HCEC 1CT (cell line): ENCODE measurements at regions not wholly inside any gene's neighbourhood (a gene's known extent, or its start where the extent isn't known, plus 50 kb on each side); places are given as distances from the start of the nearest gene placed in this dataset.
A peak's percentile ranks its signal among the peaks of the same experiment; 100 is the strongest.

ENCODE experiments used
- DNase-seq: peaks from one replicate; pipeline ENCODE4 v3.0.0-alpha.2; 2017

DNA sequence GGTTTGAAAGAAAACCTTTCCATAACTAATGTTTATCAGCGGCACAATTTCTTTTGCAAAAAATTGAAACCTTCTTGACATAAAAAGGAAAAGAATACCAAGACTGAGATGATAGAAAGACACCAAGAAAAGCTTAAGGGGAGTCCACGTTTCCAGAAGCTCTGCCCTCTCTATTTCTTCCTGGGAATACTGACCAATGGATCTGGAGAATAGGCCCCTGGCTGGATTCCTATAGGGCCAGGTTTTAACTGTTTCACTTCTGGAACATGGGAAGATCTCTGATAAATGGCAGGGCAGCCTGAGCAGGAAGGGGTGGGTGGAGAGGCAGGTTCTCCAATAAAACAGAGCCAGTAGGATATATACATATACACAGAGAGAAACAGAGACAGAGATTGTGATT lies 413.4 kb upstream of the JARID2 start:
- DNase-seq, result no peak

DNA sequence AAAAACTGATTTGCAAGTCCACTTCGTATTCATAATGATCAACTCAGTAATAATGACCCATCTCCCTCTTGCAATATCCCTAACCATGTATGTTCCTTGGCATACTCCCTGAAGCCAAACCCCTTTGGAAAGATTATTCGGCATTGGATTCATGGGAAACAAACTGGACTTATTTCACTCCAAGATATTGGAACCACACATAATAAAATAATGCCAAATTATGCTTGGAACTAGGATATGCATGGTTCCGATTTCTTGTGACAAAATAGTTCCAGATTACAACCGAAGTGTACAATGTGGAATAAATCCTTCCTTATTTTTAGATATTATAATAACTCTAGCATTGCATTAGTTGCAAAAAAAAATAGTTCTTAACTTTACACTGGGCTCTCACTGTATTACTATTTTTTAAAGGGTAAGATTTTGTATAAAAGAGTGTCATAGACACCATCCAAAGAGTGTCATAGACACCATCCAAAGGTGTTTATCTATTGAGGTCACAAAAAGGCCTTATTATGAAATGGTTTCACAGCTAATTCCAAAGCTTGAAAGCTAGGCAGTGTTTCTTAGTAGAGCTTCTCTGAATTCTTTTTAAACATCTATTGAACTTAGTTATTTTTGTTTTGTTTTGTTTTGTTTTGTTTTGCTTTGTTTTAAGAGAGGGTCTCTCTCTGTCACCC lies 410.9 kb upstream of the JARID2 start:
- no peak for DNase-seq

GRCh38 chr6:14837435-14837834 lies 408.4 kb upstream of the JARID2 start:
- DNase-seq, result no peak

GRCh38 chr6:14838133-14838583 lies 407.7 kb upstream of the JARID2 start:
- DNase-seq, result no peak

DNA sequence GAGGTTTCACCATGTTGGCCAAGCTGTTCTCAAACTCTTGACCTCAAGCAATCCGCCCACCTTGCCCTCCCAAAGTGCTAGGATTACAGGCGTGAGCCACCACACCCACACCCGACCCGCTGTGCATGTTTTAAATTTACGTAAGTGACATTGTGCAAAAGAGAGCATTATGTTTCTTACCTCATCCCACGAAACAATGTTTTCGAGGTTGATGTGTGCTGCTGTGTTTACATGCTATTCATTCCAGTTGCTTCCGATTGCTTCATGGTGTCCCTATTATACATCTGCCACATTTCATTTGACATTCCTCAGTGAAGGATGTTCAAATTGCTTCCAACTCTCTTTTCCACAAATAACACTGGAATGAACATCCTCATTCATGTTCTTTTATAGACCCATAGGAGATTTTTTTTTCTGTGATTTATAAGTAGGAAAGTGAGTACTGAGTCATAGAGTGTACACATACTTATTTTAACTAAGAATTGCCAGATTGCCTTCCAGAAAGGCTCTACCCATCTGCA lies 403.9 kb upstream of the JARID2 start:
- DNase-seq, result peak; percentile 99

GRCh38 chr6:14844411-14844810 lies 401.5 kb upstream of the JARID2 start:
- DNase-seq, result no peak

DNA sequence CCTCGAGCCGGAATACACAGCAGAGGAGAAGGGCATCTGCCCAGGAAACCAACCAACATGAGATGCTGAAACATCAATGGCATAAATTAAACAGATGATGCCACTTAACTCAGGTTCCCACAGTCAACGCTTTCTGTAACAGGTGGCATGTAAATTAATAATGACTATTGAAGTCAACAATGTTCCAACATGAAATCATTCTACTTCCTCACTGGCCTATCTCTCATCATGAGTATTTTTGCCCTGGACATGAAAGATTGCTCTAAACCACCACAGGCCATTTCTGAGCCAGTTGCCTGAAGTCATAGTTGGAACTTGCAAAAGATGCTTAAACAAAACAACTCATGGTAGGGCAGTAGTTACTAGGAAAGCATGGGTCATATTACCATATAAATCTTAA lies 397.9 kb upstream of the JARID2 start:
- no peak for DNase-seq

GRCh38 chr6:14849185-14849584 lies 396.7 kb upstream of the JARID2 start:
- no peak for DNase-seq

GRCh38 chr6:14851281-14851680 lies 394.6 kb upstream of the JARID2 start:
- peak; percentile 18 for DNase-seq

DNA sequence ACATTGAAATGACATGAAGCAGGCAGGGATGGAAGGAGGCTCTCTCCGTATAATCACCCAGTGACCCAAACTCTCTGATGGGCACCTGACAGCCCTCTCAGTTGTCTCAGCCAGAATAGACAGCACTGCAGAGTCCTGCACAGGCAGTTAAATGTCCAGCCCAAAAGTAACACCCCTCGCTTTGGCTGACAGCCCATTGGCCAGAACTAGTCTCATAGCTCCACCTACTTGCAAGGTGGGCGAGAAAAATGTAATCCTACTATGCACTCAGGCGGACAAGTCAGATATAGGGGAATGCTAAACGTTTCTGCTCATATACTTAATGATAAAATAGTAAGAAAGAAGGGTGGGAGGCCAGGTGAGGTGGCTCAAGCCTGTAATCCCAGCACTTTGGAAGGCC lies 393.5 kb upstream of the JARID2 start:
- no peak for DNase-seq

GRCh38 chr6:14856177-14856576 lies 389.7 kb upstream of the JARID2 start:
- DNase-seq, result no peak

DNA sequence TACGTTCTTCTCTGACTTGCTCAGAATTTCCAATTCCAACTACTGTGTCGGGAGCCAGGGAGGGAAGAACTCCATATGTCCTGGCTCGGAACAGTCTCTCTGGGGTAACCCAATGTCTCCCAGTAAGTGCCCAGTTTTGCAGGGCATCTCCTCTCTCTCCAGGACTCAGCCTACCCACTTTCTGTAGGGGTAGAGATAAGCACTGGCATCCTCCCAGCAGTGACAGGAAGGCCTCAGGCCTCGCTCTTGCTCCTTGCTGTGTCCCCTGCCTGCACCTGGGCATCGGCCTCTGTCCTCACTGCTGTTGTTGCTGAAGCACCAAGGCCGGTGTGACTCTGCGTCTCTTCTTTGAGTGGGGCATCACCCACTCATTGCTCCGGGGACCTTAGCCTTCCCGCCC lies 388.9 kb upstream of the JARID2 start:
- DNase-seq, result no peak

DNA sequence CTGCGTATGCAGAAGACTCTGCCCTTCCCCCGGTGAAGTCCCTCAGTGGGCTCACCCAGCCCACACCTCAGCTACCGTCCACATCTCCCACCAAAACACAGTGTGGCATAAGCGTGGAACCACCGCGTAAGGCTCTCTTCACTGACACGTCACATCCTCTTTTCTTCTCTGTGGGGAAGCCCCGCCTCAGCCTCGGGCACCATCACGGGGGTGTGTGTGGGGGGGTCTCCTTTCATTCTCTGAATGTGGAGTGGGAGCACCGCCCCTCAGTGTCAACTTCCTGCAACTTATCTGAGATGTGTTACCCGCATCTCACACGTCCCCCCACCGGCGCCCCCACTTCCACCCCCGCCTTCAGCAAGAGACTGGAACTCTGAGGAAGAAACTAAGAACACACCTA lies 388.4 kb upstream of the JARID2 start:
- DNase-seq, result no peak

DNA sequence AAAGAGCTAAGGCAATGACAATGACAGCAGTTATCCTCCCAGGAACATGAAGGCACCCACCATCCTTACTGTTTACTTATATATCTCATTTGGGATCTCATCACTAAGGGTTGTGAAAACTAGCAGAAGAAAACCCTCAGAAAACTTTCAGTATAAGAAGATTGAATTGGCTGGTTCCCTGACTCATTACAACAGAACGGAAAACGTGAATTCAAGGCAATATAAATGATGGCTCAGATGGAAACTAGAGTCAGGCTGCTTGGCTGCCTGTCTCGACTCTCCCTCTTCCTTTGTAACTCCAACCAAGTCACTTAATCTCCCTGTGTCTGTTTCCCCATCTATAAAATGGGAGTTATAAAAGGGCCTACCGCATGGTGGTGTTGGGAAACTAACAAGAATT lies 387.1 kb upstream of the JARID2 start:
- no peak for DNase-seq

- DNase-seq, result no peak
Measured at GRCh38 chr6:14860774-14861173, 385.1 kb upstream of the JARID2 start.

GRCh38 chr6:14861491-14861943 lies 384.4 kb upstream of the JARID2 start:
- no peak for DNase-seq

DNA sequence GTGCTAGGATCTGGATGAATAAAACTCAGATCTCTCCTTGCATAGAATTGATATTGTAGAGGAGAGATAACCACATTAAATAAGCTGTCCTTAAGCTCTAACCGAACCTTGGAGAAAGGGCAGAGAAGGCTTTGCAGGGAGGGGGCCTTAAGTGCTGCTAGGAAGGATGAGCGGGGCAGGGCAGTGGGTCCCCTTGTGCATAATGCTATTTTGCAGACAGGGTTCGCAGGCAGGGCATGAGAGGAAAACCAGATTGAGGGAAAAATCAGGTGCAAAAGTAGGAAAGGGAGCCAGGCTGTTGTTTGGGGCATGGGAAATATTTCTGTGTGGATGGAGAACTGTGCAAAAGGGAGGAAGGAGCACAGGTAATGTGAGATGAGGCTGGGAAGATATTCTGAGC lies 383.0 kb upstream of the JARID2 start:
- no peak for DNase-seq

DNA sequence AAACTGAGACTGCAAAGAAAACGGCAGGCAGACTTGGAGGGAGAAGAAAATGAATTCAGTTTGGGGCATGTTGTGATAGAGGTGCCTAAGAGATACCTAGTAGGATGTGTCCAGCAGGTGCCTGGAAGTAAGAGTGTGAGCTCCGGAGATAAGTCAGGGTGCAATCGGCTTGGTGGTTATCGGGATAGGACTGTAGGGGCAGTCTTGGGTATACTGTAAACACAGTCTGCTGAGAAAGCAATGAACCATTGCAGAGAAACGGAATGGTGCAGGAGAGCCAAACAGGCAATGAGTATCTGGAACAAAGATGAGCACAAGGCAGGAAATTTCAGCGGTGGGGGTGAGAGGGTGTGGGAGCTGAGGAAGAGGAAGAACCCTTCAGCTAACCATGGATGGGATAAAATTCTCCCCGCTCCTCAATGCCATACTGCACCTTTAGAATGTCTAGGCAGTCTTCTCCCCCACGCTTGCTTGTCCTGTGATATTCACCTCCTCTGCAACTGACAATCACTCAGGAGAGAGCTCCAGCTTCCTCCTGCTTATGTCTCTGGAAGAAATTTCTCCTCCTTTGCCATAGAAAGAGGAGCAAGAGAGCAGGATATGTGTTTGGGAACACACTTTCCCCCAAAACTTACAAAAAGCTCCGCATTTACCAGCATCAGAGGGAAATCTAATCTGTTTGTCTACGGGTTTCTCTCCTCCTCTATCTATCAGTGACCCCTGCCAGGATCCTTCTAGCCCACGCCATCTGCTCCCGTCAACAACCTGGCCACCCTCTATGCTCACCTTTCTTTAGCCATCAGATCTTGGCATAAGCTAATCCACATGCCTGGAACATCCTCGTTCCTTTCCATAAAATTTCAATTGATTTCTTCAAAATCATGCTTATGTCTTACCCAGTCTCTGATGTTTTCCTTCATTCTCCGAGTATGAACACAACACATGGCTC lies 381.7 kb upstream of the JARID2 start:
- DNase-seq, result no peak

DNA sequence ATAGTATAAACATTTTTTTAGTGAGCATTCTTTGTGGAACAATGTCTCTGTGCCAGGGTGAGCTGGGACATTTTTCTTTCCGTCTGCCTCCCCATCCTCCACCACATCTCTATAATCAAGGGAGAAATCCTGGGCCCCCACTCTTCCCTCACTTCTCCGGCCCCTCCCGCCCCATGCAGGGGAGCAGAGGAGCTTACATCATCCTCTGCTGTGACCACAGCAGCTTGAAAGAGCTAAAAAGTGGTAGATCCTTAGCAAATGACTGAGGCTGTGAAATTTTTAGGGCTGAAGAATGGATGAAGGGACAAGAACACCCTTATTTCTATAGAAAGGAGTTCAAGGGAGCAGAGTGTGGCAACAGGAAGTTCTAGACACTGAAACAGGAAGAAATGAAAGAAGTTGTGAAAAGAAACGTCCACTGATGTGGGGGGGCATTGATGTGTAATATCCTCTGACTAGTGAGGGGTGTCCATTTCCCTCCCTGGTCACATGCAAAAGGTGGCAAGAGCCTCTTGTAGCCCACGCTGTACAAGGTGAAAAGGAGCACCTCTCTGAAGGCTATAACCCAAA lies 380.3 kb upstream of the JARID2 start:
- no peak for DNase-seq

- DNase-seq, result no peak
Measured at GRCh38 chr6:14867802-14868201, 378.1 kb upstream of the JARID2 start.

GRCh38 chr6:14871221-14871620 lies 374.6 kb upstream of the JARID2 start:
- no peak for DNase-seq

DNA sequence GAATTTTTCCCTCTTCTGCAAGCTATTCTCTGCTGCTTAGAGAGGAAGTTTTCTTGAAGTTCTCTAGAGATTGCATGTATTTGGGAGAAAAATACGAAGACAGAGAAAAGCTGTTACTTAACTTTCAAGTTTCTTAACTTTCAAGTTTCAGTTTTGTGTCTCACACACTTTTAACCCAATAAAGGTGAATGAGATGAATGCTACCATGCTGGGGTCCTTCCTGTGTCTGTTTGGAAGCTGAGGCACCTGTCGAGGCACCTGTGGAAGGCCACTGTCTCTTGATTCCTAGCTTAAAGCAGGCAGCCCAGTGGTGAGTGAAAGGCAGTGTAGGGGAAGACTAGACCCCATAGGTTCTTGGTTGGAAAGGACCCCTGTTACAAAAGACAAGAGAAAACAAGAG lies 372.8 kb upstream of the JARID2 start:
- no peak for DNase-seq

DNA sequence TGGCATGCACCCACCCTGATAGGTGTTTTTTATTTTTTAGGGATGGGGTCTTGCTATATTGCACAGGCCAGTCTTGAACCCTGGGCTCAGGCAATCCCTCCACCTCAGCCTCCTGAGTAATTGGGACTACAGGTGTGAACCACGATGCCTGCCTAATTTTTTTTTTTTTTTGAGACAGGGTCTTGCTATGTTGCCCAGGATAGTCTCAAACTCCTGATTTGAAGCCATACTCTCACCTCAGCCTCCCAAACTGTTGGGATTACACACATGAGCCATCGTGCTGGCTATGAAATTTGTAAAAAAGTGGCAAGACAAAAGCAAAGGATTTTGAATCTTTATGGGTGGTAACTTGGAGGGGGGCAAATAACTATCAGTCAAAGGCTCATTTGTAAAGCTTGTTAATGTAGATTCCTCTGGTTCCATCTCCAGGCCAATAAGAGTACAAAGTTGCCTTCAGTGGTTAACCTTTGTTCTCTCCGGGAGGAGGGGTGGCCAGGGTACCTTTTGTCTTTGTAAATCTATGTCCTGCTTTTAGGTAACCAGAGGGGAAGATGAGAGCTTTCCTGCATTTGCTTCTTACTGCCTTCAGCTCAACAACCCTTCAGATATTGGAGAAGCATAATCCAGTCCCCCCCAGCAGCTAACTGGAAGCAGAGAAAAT lies 372.0 kb upstream of the JARID2 start:
- no peak for DNase-seq
